Upper lobe of left lung (tissue), 4 donors: ENCODE measurements at regions not wholly inside any gene's neighbourhood (a gene's known extent, or its start where the extent isn't known, plus 50 kb on each side); places are given as distances from the start of the nearest gene placed in this dataset.

Source experiments
- POLR2A ChIP-seq, 4 donors: fragments of 450-650 bp; IDR thresholded peaks; one replicate each; pipeline ENCODE4 v1.5.1; 2016 to 2017; ENCODE audit warnings: antibody characterized with exemption in 4 of 4, mild to moderate bottlenecking in 2 of 4
- TF ChIP-seq, protein P1 (sequence below), 6 experiments: fragments of 450-650 bp in 4 of 6; fragments of 200-600 bp in 2 of 6; sonication (generic) in 2 of 6; IDR thresholded peaks; one replicate each; pipeline ENCODE4 v1.5.1; 2016 to 2019; ENCODE audit warnings: antibody characterized with exemption in 6 of 6

DNA sequence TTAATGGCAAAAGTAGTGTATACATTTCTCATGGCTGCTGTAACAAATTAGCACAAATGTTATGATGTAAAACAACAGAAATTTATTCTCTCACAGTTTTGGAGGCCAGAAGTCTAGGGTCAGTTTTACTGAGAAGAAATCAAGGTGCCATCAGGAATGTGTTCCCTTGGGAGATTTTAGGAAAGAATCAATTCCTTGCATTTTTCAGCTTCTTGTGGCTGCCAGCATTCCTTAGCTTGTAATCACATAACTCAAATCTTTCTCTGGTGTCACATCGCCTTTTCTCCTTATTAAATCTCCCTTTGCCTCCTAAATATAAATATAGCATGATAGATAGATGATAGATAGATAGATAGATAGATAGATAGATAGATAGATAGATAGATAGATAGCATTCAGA is 307.0 kb upstream of the REG3G start:
- no peak for TF ChIP-seq POLR2A (IDR thresholded peaks at IDR 0.05)
- TF ChIP-seq, protein P1, sequence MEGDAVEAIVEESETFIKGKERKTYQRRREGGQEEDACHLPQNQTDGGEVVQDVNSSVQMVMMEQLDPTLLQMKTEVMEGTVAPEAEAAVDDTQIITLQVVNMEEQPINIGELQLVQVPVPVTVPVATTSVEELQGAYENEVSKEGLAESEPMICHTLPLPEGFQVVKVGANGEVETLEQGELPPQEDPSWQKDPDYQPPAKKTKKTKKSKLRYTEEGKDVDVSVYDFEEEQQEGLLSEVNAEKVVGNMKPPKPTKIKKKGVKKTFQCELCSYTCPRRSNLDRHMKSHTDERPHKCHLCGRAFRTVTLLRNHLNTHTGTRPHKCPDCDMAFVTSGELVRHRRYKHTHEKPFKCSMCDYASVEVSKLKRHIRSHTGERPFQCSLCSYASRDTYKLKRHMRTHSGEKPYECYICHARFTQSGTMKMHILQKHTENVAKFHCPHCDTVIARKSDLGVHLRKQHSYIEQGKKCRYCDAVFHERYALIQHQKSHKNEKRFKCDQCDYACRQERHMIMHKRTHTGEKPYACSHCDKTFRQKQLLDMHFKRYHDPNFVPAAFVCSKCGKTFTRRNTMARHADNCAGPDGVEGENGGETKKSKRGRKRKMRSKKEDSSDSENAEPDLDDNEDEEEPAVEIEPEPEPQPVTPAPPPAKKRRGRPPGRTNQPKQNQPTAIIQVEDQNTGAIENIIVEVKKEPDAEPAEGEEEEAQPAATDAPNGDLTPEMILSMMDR (IDR thresholded peaks at IDR 0.05), result no peak
